Uterus (tissue), 2 donors: ENCODE measurements at regions not wholly inside any gene's neighbourhood (a gene's known extent, or its start where the extent isn't known, plus 50 kb on each side); places are given as distances from the start of the nearest gene placed in this dataset.

Experiments
- POLR2A ChIP-seq, 2 donors: fragments of 450-650 bp; IDR thresholded peaks; one replicate each; pipeline ENCODE4 v1.6.1; 2016; ENCODE audit warnings: antibody characterized with exemption in 2 of 2, mild to moderate bottlenecking in 1 of 2, moderate library complexity in 1 of 2
- TF ChIP-seq, protein P1 (sequence below), 4 experiments: fragments of 200-600 bp in 2 of 4; fragments of 450-650 bp in 2 of 4; sonication (generic) in 2 of 4; IDR thresholded peaks; one replicate each; pipeline ENCODE4 v1.5.1; 2016 to 2019; ENCODE audit warnings: antibody characterized with exemption in 4 of 4, mild to moderate bottlenecking in 2 of 4, moderate library complexity in 1 of 4

DNA sequence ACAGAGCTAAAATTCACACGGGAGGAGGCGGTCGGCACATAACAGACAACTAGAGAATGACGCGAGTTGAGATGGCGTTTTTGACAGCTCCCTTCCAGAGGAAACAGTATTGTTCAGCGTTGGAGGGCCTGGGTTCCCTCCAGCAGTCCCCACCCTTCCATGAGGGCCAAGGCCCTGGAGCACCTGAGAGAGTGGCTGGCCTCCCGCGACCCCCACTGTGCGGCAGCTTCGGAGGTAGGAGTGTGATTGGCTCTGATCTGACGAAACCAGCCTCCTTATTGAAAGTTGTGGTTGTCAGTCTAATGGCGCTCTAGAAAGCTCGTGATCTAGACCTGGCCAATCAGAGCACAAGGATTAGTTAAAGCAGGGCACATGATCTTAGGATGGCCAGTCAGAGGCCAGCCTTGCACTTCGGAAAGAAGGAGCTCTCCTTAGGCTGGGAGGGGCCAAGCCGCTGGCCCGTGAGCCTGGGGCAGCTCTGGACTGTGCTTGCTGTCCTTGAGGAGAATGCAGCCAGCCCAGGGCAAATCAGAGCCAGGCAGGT, 104.5 kb upstream of the CELF4 start:
- TF ChIP-seq, protein P1, sequence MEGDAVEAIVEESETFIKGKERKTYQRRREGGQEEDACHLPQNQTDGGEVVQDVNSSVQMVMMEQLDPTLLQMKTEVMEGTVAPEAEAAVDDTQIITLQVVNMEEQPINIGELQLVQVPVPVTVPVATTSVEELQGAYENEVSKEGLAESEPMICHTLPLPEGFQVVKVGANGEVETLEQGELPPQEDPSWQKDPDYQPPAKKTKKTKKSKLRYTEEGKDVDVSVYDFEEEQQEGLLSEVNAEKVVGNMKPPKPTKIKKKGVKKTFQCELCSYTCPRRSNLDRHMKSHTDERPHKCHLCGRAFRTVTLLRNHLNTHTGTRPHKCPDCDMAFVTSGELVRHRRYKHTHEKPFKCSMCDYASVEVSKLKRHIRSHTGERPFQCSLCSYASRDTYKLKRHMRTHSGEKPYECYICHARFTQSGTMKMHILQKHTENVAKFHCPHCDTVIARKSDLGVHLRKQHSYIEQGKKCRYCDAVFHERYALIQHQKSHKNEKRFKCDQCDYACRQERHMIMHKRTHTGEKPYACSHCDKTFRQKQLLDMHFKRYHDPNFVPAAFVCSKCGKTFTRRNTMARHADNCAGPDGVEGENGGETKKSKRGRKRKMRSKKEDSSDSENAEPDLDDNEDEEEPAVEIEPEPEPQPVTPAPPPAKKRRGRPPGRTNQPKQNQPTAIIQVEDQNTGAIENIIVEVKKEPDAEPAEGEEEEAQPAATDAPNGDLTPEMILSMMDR (IDR thresholded peaks at IDR 0.05) = no peak
- no peak for TF ChIP-seq POLR2A (IDR thresholded peaks at IDR 0.05)
